OCI-LY3 (cell line): ENCODE measurements at regions not wholly inside any gene's neighbourhood (a gene's known extent, or its start where the extent isn't known, plus 50 kb on each side); places are given as distances from the start of the nearest gene placed in this dataset.

Experiments used
- H2AFZ ChIP-seq: fragments of 200-600, 300-600 bp; shearing (Covaris generic); 2 replicates; pipeline ENCODE4 v1.6.0; 2014; ENCODE audit warnings: antibody characterized with exemption, low read depth, low read length
- H3K27ac ChIP-seq: fragments of 200-600, 300-600 bp; sonication (generic); 2 replicates; pipeline ENCODE4 v1.5.1; 2014; ENCODE audit warnings: mild to moderate bottlenecking, low read length, moderate library complexity, mixed read lengths
- H3K27me3 ChIP-seq: fragments of 200-600, 300-600 bp; sonication (generic); 2 replicates; pipeline ENCODE4 v1.6.1; 2014; ENCODE audit warnings: low read depth, low read length, mixed read lengths
- H3K36me3 ChIP-seq: fragments of 200-600, 300-600 bp; sonication (generic); replicated peaks from 2 replicates; pipeline ENCODE3; 2014; ENCODE audit warnings: low read depth, low read length, mixed read lengths
- H3K4me1 ChIP-seq: fragments of 300-600, 200-600 bp; sonication (generic); 2 replicates; pipeline ENCODE4 v1.6.1; 2014; ENCODE audit warnings: low read length, mixed read lengths
- H3K4me2 ChIP-seq: fragments of 200-600, 300-600 bp; sonication (generic); 2 replicates; pipeline ENCODE4 v1.6.1; 2014; ENCODE audit warnings: low read length, mixed read lengths
- H3K4me3 ChIP-seq: fragments of 300-600, 200-600 bp; sonication (generic); 2 replicates; pipeline ENCODE4 v1.5.1; 2014; ENCODE audit warnings: antibody characterized with exemption, mild to moderate bottlenecking, low read length, moderate library complexity
- H3K79me2 ChIP-seq: fragments of 300-600, 200-600 bp; shearing (Covaris generic); 2 replicates; pipeline ENCODE4 v1.6.1; 2014; ENCODE audit warnings: mild to moderate bottlenecking, low read length, mixed read lengths
- H3K9ac ChIP-seq: fragments of 300-600, 200-600 bp; shearing (Covaris generic); 2 replicates; pipeline ENCODE4 v1.6.0; 2014; ENCODE audit warnings: mild to moderate bottlenecking, low read length, moderate library complexity
- H3K9me3 ChIP-seq: fragments of 200-600, 300-600 bp; shearing (Covaris generic); 2 replicates; pipeline ENCODE4 v1.6.1; 2014; ENCODE audit warnings: low read length, mixed read lengths; ENCODE audit not compliant: insufficient read depth
- H4K20me1 ChIP-seq: fragments of 200-600, 300-600 bp; sonication (generic); 2 replicates; pipeline ENCODE4 v1.6.1; 2016; ENCODE audit warnings: low read length, mixed read lengths; ENCODE audit not compliant: insufficient read depth
- EZH2phosphoT487 ChIP-seq: fragments of 200-600 bp; shearing (Covaris generic); IDR thresholded peaks from 2 replicates; pipeline ENCODE4 v1.6.1; 2018; ENCODE audit warnings: antibody characterized with exemption, mixed run types, low read depth
- TF ChIP-seq, protein P1 (sequence below): fragments of 200-600, 300-600 bp; sonication (generic); IDR thresholded peaks from 2 replicates; pipeline ENCODE4 v1.5.1; 2014; ENCODE audit warnings: antibody characterized with exemption, low read length, low read depth

DNA sequence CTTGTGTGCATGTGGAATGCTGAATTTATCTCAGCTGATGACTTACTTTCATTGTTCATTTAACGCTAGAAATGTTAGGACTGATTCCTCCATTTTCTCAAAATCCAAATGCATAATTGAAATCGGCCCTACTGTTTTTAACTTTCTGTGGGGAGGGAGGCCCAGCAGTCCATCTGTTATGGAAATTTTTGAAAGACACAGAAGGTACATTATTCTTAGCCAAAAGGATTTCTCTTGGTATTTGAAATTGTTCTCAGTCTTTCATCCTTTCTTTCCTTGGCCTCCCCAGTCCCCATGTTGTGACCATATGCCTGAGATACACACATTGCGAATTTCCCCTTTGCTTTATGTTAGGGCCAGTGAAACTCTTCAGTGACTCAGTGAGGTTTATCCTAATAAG, 549.9 kb downstream of the IRX1 start:
- Histone ChIP-seq H3K27ac (no peak overlapping the region), H4K20me1 (no peaks in the 10 kb centered on the region), H3K4me2 (no peak overlapping the region), H3K36me3 (no peaks in the 10 kb centered on the region), H3K4me3 (no peak overlapping the region), H3K9ac (no peak overlapping the region), H3K27me3 (no peaks in the 10 kb centered on the region), H3K79me2 (no peaks in the 10 kb centered on the region), H3K4me1 (no peaks in the 10 kb centered on the region), H3K9me3 (no peaks in the 10 kb centered on the region), H2AFZ (no peak overlapping the region)
- TF ChIP-seq, protein P1, sequence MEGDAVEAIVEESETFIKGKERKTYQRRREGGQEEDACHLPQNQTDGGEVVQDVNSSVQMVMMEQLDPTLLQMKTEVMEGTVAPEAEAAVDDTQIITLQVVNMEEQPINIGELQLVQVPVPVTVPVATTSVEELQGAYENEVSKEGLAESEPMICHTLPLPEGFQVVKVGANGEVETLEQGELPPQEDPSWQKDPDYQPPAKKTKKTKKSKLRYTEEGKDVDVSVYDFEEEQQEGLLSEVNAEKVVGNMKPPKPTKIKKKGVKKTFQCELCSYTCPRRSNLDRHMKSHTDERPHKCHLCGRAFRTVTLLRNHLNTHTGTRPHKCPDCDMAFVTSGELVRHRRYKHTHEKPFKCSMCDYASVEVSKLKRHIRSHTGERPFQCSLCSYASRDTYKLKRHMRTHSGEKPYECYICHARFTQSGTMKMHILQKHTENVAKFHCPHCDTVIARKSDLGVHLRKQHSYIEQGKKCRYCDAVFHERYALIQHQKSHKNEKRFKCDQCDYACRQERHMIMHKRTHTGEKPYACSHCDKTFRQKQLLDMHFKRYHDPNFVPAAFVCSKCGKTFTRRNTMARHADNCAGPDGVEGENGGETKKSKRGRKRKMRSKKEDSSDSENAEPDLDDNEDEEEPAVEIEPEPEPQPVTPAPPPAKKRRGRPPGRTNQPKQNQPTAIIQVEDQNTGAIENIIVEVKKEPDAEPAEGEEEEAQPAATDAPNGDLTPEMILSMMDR, result no peak
- no peak for TF ChIP-seq EZH2phosphoT487

DNA sequence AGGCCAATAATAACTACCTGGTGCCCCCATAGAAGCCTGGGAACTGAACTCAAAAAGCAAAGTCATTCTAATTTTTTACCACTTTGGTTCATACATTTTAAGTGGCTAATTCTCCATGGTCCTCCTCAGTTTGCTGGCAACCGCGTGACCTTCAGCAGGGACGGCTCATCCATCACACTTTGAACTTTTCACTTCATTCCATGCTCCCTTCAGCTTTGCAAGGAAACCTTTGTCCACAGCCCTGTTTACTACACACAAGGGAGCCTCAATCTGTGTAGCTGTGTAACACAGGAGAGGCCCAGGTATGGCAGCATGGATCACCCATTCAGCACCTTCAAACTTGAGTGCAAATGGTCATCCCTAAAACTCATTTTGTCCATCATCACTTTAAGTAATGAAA, 552.4 kb downstream of the IRX1 start:
- H3K36me3 ChIP-seq, result no peaks in the 10 kb centered on the region
- no peak for TF ChIP-seq EZH2phosphoT487
- TF ChIP-seq, protein P1, result no peak
- H3K4me1 ChIP-seq, result no peaks in the 10 kb centered on the region
- no peaks in the 10 kb centered on the region for H3K9me3 ChIP-seq
- H3K4me3 ChIP-seq, result no peak overlapping the region
- H3K27ac ChIP-seq, result no peak overlapping the region
- H3K9ac ChIP-seq, result no peak overlapping the region
- H3K79me2 ChIP-seq, result no peaks in the 10 kb centered on the region
- H2AFZ ChIP-seq, result no peak overlapping the region
- H4K20me1 ChIP-seq, result no peaks in the 10 kb centered on the region
- no peaks in the 10 kb centered on the region for H3K27me3 ChIP-seq
- H3K4me2 ChIP-seq, result no peak overlapping the region

DNA sequence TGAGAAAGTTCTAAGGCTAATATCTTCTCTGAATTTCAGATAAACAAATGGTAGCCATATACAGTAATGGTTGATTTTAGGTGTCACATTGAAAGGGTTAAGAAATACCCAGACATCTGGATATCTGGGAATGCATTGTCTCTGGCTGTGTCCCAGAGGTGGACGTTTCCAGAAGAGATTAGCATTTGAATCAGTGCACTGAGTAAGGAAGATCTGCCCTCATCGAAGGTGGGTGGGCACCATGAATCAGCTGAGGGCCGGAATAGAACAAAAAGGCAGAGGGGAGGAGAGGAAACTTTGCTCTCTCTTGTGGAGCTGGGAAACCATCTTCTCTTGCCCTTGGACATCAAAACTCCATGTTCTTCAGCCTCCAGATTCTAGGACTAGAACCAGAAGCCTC, 554.4 kb downstream of the IRX1 start:
- Histone ChIP-seq H3K9ac (no peak overlapping the region), H3K9me3 (no peaks in the 10 kb centered on the region), H3K27me3 (no peaks in the 10 kb centered on the region), H2AFZ (no peak overlapping the region), H3K27ac (no peak overlapping the region), H3K4me2 (no peak overlapping the region), H3K4me3 (no peak overlapping the region), H3K4me1 (no peaks in the 10 kb centered on the region), H3K79me2 (no peaks in the 10 kb centered on the region), H3K36me3 (no peaks in the 10 kb centered on the region), H4K20me1 (no peaks in the 10 kb centered on the region)
- TF ChIP-seq, protein P1, result no peak
- TF ChIP-seq EZH2phosphoT487, result no peak

DNA sequence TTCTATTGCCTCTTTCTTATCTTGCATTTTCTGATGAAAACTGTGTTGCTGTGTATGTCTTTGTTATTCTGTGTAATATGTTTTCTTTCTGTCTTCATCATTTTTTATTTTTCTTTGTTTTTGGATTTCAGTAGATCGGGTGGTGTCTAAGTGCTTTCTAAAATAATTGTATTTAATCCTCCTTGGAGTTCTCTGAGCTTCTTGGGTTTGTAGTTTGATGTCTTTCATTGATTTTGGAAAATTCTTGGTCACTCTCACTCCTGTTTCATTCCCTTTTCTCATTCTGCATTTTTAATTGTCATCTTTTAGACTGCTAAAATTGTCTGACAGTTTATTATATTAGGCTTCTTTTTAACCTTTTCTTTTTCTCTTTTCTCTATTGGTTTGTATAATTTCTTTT, 560.5 kb downstream of the IRX1 start:
- no peak overlapping the region for H3K27ac ChIP-seq
- H3K27me3 ChIP-seq, result no peaks in the 10 kb centered on the region

More for the DNA sequence above, 560.5 kb downstream of the IRX1 start:
- Histone ChIP-seq H3K79me2 (no peaks in the 10 kb centered on the region), H3K4me2 (no peak overlapping the region), H3K9ac (no peak overlapping the region), H3K9me3 (no peaks in the 10 kb centered on the region), H3K4me1 (no peaks in the 10 kb centered on the region), H3K36me3 (no peaks in the 10 kb centered on the region), H4K20me1 (no peaks in the 10 kb centered on the region), H3K4me3 (no peak overlapping the region), H2AFZ (no peak overlapping the region)
- TF ChIP-seq, protein P1, result no peak
- TF ChIP-seq EZH2phosphoT487, result no peak
